ENCODE measurements at regions not wholly inside any gene's neighbourhood (a gene's known extent, or its start where the extent isn't known, plus 50 kb on each side); places are given as distances from the start of the nearest gene placed in this dataset.

GRCh38 chr3:72058493-72059081 lies 273.6 kb upstream of the PROK2 start:
- Mint-ChIP-seq H3K9me3 (peaks cover 30% of the 10 kb centered on the region), H3K4me1 (no peaks in the 10 kb centered on the region), H3K36me3 (ENCODE audit: low read depth) (peaks cover 6% of the 10 kb centered on the region), H3K4me3 (no peak overlapping the region), H3K27ac (no peak overlapping the region), H3K27me3 (ENCODE audit: insufficient read depth) (peaks cover 2% of the 10 kb centered on the region)
- Histone ChIP-seq H3K9ac (ENCODE audit: extremely low read depth, low read length, poor library complexity, severe bottlenecking) (no peak overlapping the region), H3K27ac (ENCODE audit: low read depth, low read length) (no peak overlapping the region), H3K27me3 (ENCODE audit: control insufficient read depth, insufficient read depth, low read length, poor library complexity, severe bottlenecking) (no peaks in the 10 kb centered on the region), H3K36me3 (ENCODE audit: control insufficient read depth, insufficient read depth, low read length) (no peaks in the 10 kb centered on the region), H3K4me1 (ENCODE audit: control insufficient read depth, insufficient read depth, low read length) (no peaks in the 10 kb centered on the region), H3K9me3 (ENCODE audit: control insufficient read depth, low read length) (peaks cover 4% of the 10 kb centered on the region), H3K4me3 (ENCODE audit: low read length) (no peak overlapping the region)
- 94 to 100% methylated on average over 2 to 9 of the region's 9 CpGs for WGBS, 2 experiments (ENCODE audit: insufficient coverage in 1 of 2, insufficient read length in 1 of 2)
- no peak for DNase-seq
- TF ChIP-seq CTCF (conservative IDR thresholded peaks at IDR 0.05) = no peak

- TF ChIP-seq CTCF (conservative IDR thresholded peaks at IDR 0.05) = no peak
- Histone ChIP-seq H3K4me3 (ENCODE audit: low read length) (no peak overlapping the region), H3K9ac (ENCODE audit: extremely low read depth, low read length, poor library complexity, severe bottlenecking) (no peak overlapping the region), H3K36me3 (ENCODE audit: control insufficient read depth, insufficient read depth, low read length) (no peaks in the 10 kb centered on the region), H3K27me3 (ENCODE audit: control insufficient read depth, insufficient read depth, low read length, poor library complexity, severe bottlenecking) (no peaks in the 10 kb centered on the region), H3K9me3 (ENCODE audit: control insufficient read depth, low read length) (no peaks in the 10 kb centered on the region), H3K27ac (ENCODE audit: low read depth, low read length) (no peak overlapping the region), H3K4me1 (ENCODE audit: control insufficient read depth, insufficient read depth, low read length) (peaks cover under 1% of the 10 kb centered on the region)
- no peak overlapping the region for H3K27ac Mint-ChIP-seq
- no peaks in the 10 kb centered on the region for H3K4me1 Mint-ChIP-seq
- no peak for DNase-seq
- no peaks in the 10 kb centered on the region for H3K36me3 Mint-ChIP-seq (ENCODE audit: low read depth)
- peaks cover 15% of the 10 kb centered on the region for H3K27me3 Mint-ChIP-seq (ENCODE audit: insufficient read depth)
- H3K9me3 Mint-ChIP-seq = peaks cover 4% of the 10 kb centered on the region
- no peak overlapping the region for H3K4me3 Mint-ChIP-seq
- 95 to 100% methylated on average over 1 of the region's 1 CpG for WGBS, 2 experiments (ENCODE audit: insufficient coverage in 1 of 2, insufficient read length in 1 of 2)
Observed at GRCh38 chr3:72055436-72055835, 270.5 kb upstream of the PROK2 start.

GRCh38 chr3:72054976-72055375 lies 270.0 kb upstream of the PROK2 start:
- Mint-ChIP-seq H3K4me3 (no peak overlapping the region), H3K27ac (no peak overlapping the region), H3K27me3 (ENCODE audit: insufficient read depth) (peaks cover 15% of the 10 kb centered on the region), H3K36me3 (ENCODE audit: low read depth) (no peaks in the 10 kb centered on the region), H3K9me3 (no peaks in the 10 kb centered on the region), H3K4me1 (peaks cover 4% of the 10 kb centered on the region)
- no peak overlapping the region for H3K27ac ChIP-seq (ENCODE audit: low read depth, low read length)
- no peak for TF ChIP-seq CTCF (conservative IDR thresholded peaks at IDR 0.05)
- WGBS, 2 experiments (ENCODE audit: insufficient coverage in 1 of 2, insufficient read length in 1 of 2) = 96 to 100% methylated on average over 1 of the region's 1 CpG
- no peaks in the 10 kb centered on the region for H3K9me3 ChIP-seq (ENCODE audit: control insufficient read depth, low read length)
- no peaks in the 10 kb centered on the region for H3K27me3 ChIP-seq (ENCODE audit: control insufficient read depth, insufficient read depth, low read length, poor library complexity, severe bottlenecking)
- H3K4me3 ChIP-seq (ENCODE audit: low read length) = no peak overlapping the region
- no peaks in the 10 kb centered on the region for H3K36me3 ChIP-seq (ENCODE audit: control insufficient read depth, insufficient read depth, low read length)
- no peak for DNase-seq
- peaks cover 5% of the 10 kb centered on the region for H3K4me1 ChIP-seq (ENCODE audit: control insufficient read depth, insufficient read depth, low read length)
- no peak overlapping the region for H3K9ac ChIP-seq (ENCODE audit: extremely low read depth, low read length, poor library complexity, severe bottlenecking)
